ENCODE measurements at regions not wholly inside any gene's neighbourhood (a gene's known extent, or its start where the extent isn't known, plus 50 kb on each side); places are given as distances from the start of the nearest gene placed in this dataset.

- Histone ChIP-seq H3F3A (ENCODE audit: insufficient read depth) (no peaks in the 10 kb centered on the region), H2AFZ (ENCODE audit: low read depth, low read length, severe bottlenecking) (no peak overlapping the region), H3K79me2 (ENCODE audit: insufficient read depth, low read length) (no peaks in the 10 kb centered on the region), H3K4me3 (ENCODE audit: insufficient read depth, low read length, poor library complexity, severe bottlenecking) (no peak overlapping the region), H3K9me3 (ENCODE audit: insufficient read depth, low read length) (no peaks in the 10 kb centered on the region), H3K9ac (ENCODE audit: low read length) (no peak overlapping the region), H3K36me3 (ENCODE audit: low read length) (no peaks in the 10 kb centered on the region), H4K20me1 (ENCODE audit: low read depth, low read length) (no peaks in the 10 kb centered on the region), H3K4me2 (ENCODE audit: low read depth, low read length, poor library complexity, severe bottlenecking) (no peak overlapping the region), H3K27ac (ENCODE audit: low read depth, low read length) (no peak overlapping the region), H3K27me3 (ENCODE audit: low read length) (no peaks in the 10 kb centered on the region), H3K9me2 (replicated peaks; ENCODE audit: insufficient read depth, low read length) (no peaks in the 10 kb centered on the region)
- TF ChIP-seq EZH2phosphoT487 (conservative IDR thresholded peaks at IDR 0.05; ENCODE audit: low read length) (no peak), CTCF (IDR thresholded peaks at IDR 0.05; ENCODE audit: insufficient read depth, low read length, poor library complexity, severe bottlenecking) (no peak)
Measured at GRCh38 chr3:99167071-99167470, 265.6 kb upstream of the DCBLD2 start.

- Histone ChIP-seq H3K4me3 (ENCODE audit: insufficient read depth, low read length, poor library complexity, severe bottlenecking) (no peak overlapping the region), H3F3A (ENCODE audit: insufficient read depth) (no peaks in the 10 kb centered on the region), H3K36me3 (ENCODE audit: low read length) (no peaks in the 10 kb centered on the region), H3K9me3 (ENCODE audit: insufficient read depth, low read length) (no peaks in the 10 kb centered on the region; the same call in 1 of the 2 replicates), H3K79me2 (ENCODE audit: insufficient read depth, low read length) (no peaks in the 10 kb centered on the region), H4K20me1 (ENCODE audit: low read depth, low read length) (no peaks in the 10 kb centered on the region), H3K9me2 (replicated peaks; ENCODE audit: insufficient read depth, low read length) (no peaks in the 10 kb centered on the region), H3K27me3 (ENCODE audit: low read length) (no peaks in the 10 kb centered on the region), H3K9ac (ENCODE audit: low read length) (no peak overlapping the region), H3K27ac (ENCODE audit: low read depth, low read length) (no peak overlapping the region), H2AFZ (ENCODE audit: low read depth, low read length, severe bottlenecking) (no peak overlapping the region), H3K4me2 (ENCODE audit: low read depth, low read length, poor library complexity, severe bottlenecking) (no peak overlapping the region)
- TF ChIP-seq CTCF (IDR thresholded peaks at IDR 0.05; ENCODE audit: insufficient read depth, low read length, poor library complexity, severe bottlenecking) = no peak
Measured at GRCh38 chr3:99163314-99163713, 261.8 kb upstream of the DCBLD2 start.

GRCh38 chr3:99159220-99159762 lies 257.8 kb upstream of the DCBLD2 start:
- H2AFZ ChIP-seq (ENCODE audit: low read depth, low read length, severe bottlenecking) = no peak overlapping the region
- H3K4me2 ChIP-seq (ENCODE audit: low read depth, low read length, poor library complexity, severe bottlenecking) = no peak overlapping the region
- TF ChIP-seq EZH2phosphoT487 (conservative IDR thresholded peaks at IDR 0.05; ENCODE audit: low read length) (no peak), CTCF (IDR thresholded peaks at IDR 0.05; ENCODE audit: insufficient read depth, low read length, poor library complexity, severe bottlenecking) (no peak)
- no peaks in the 10 kb centered on the region for H3K27me3 ChIP-seq (ENCODE audit: low read length)
- no peak overlapping the region for H3K4me3 ChIP-seq (ENCODE audit: insufficient read depth, low read length, poor library complexity, severe bottlenecking)
- H3K27ac ChIP-seq (ENCODE audit: low read depth, low read length) = no peak overlapping the region
- H3K9me2 ChIP-seq (replicated peaks; ENCODE audit: insufficient read depth, low read length) = no peaks in the 10 kb centered on the region
- no peaks in the 10 kb centered on the region for H3K79me2 ChIP-seq (ENCODE audit: insufficient read depth, low read length)
- H3K9ac ChIP-seq (ENCODE audit: low read length) = no peak overlapping the region
- no peaks in the 10 kb centered on the region; the same call in 1 of the 2 replicates for H3K9me3 ChIP-seq (ENCODE audit: insufficient read depth, low read length)
- no peaks in the 10 kb centered on the region for H4K20me1 ChIP-seq (ENCODE audit: low read depth, low read length)
- no peaks in the 10 kb centered on the region for H3K36me3 ChIP-seq (ENCODE audit: low read length)
- H3F3A ChIP-seq (ENCODE audit: insufficient read depth) = no peaks in the 10 kb centered on the region

Measured in SU-DHL-6 (cell line).